Activated CD4-positive, alpha-beta memory T cell treated with anti-CD3 and anti-CD28 coated beads for 36 hours (primary cell): ENCODE measurements at regions not wholly inside any gene's neighbourhood (a gene's known extent, or its start where the extent isn't known, plus 50 kb on each side); places are given as distances from the start of the nearest gene placed in this dataset.

ENCODE experiments used
- CTCF ChIA-PET: fragments of 350-600 bp; sonication (Branson Sonifier 250); formaldehyde crosslinking; loops from one replicate; lab custom pipeline; 2021; ENCODE audit warnings: antibody characterized with exemption, inconsistent platforms; lab: Charles Lee
- POLR2A ChIA-PET: fragments of 350-600 bp; sonication (Branson Sonifier 250); formaldehyde crosslinking; loops from one replicate; lab custom pipeline; 2021; ENCODE audit warnings: antibody characterized with exemption; lab: Charles Lee
- DNase-seq: peaks from one replicate; pipeline ENCODE4 v3.0.0-alpha.2; 2020
- H3K27ac Mint-ChIP-seq: one replicate; pipeline ENCODE4 v1.8.0; 2021; ENCODE audit warnings: mixed read lengths
- H3K27me3 Mint-ChIP-seq: one replicate; pipeline ENCODE4 v1.8.0; 2021; ENCODE audit warnings: mixed read lengths
- H3K36me3 Mint-ChIP-seq: one replicate; pipeline ENCODE4 v1.8.0; 2021; ENCODE audit warnings: mixed read lengths
- H3K4me1 Mint-ChIP-seq: one replicate; pipeline ENCODE4 v1.8.0; 2021; ENCODE audit warnings: low read depth, mixed read lengths
- H3K4me3 Mint-ChIP-seq: one replicate; pipeline ENCODE4 v1.8.0; 2021; ENCODE audit warnings: mild to moderate bottlenecking, mixed read lengths
- H3K9me3 Mint-ChIP-seq: one replicate; pipeline ENCODE4 v1.8.0; 2021; ENCODE audit warnings: mixed read lengths
- intact Hi-C: fragments of 100-400 bp; cut with micrococcal nuclease; formaldehyde crosslinking; loops from one replicate; pipeline ENCODE4 v1.15.1; 2023

- Mint-ChIP-seq H3K9me3 (no peaks in the 10 kb centered on the region), H3K4me3 (no peak overlapping the region), H3K27ac (no peak overlapping the region), H3K27me3 (no peaks in the 10 kb centered on the region), H3K4me1 (no peaks in the 10 kb centered on the region), H3K36me3 (no peaks in the 10 kb centered on the region)
- DNase-seq: no peak
- intact Hi-C loops: no loop called here
- ChIA-PET CTCF (no interaction called here), POLR2A (no interaction called here)
Measured at GRCh38 chr6:92777146-92777740, 642.1 kb downstream of the EPHA7 start.

DNA sequence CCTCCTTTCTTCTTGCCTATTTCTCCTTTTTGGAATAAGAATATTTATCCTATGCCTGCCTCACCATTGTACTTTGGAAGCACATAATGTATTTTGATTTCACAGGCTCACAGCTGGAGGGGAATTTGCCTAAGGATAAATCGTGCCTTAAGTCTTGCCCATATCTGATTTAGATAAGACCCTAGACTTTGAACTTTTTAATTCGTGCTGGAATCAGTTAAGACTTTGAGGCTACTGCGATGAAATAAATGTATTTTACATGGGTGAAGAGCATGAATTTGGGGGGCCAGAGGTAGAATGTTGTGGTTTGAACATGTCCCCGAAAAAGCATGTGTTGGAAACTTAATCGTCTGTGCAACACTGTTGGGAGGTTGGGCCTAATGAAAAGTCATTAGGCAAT, 648.8 kb downstream of the EPHA7 start:
- H3K4me1 Mint-ChIP-seq: no peaks in the 10 kb centered on the region
- intact Hi-C loops: no loop called here
- no peaks in the 10 kb centered on the region for H3K27me3 Mint-ChIP-seq
- H3K9me3 Mint-ChIP-seq: peaks cover 4% of the 10 kb centered on the region
- DNase-seq: no peak
- ChIA-PET CTCF (no interaction called here), POLR2A (no interaction called here)
- H3K36me3 Mint-ChIP-seq: no peaks in the 10 kb centered on the region
- no peak overlapping the region for H3K4me3 Mint-ChIP-seq
- no peak overlapping the region for H3K27ac Mint-ChIP-seq

DNA sequence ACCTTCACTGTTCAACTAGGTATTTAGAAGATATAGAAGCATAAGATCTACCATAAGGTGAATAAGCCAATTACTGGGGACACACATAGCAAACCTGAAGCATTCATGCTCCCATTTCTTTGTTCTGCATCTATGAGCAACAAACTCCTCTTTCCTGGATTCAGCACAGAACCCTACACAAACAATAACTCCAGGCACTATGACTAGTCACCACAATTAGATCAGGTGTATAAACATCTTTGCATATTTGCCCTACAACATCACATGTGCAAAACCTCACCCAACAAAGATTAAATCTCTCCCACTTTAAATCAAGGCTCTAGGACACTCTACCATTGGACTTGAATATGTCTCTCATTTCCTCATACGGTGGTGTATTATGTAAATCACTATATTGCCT, 652.3 kb downstream of the EPHA7 start:
- no peak for DNase-seq
- Mint-ChIP-seq H3K27ac (no peak overlapping the region), H3K4me1 (no peaks in the 10 kb centered on the region), H3K4me3 (no peak overlapping the region), H3K9me3 (peaks cover 6% of the 10 kb centered on the region), H3K36me3 (no peaks in the 10 kb centered on the region), H3K27me3 (no peaks in the 10 kb centered on the region)
- POLR2A ChIA-PET: no interaction called here
- CTCF ChIA-PET: no interaction called here
- intact Hi-C loops: no loop called here

- no peaks in the 10 kb centered on the region for H3K36me3 Mint-ChIP-seq
- CTCF ChIA-PET: no interaction called here
- H3K27me3 Mint-ChIP-seq: no peaks in the 10 kb centered on the region
- POLR2A ChIA-PET: no interaction called here
- H3K4me1 Mint-ChIP-seq: no peaks in the 10 kb centered on the region
- no peak for DNase-seq
- peaks cover 5% of the 10 kb centered on the region for H3K9me3 Mint-ChIP-seq
- no peak overlapping the region for H3K4me3 Mint-ChIP-seq
- no peak overlapping the region for H3K27ac Mint-ChIP-seq
- intact Hi-C loops: no loop called here
Measured at GRCh38 chr6:92763680-92764079, 655.7 kb downstream of the EPHA7 start.

GRCh38 chr6:92763274-92763584, 656.1 kb downstream of the EPHA7 start:
- H3K36me3 Mint-ChIP-seq: no peaks in the 10 kb centered on the region
- H3K9me3 Mint-ChIP-seq: peaks cover 3% of the 10 kb centered on the region
- no peak overlapping the region for H3K4me3 Mint-ChIP-seq
- H3K4me1 Mint-ChIP-seq: no peaks in the 10 kb centered on the region
- DNase-seq: no peak
- no peaks in the 10 kb centered on the region for H3K27me3 Mint-ChIP-seq
- ChIA-PET POLR2A (no interaction called here), CTCF (no interaction called here)
- no peak overlapping the region for H3K27ac Mint-ChIP-seq
- intact Hi-C loops: no loop called here

- Mint-ChIP-seq H3K4me1 (no peaks in the 10 kb centered on the region), H3K9me3 (peaks cover 3% of the 10 kb centered on the region), H3K27me3 (no peaks in the 10 kb centered on the region), H3K4me3 (no peak overlapping the region), H3K36me3 (no peaks in the 10 kb centered on the region), H3K27ac (no peak overlapping the region)
- CTCF ChIA-PET: no interaction called here
- DNase-seq: no peak
- intact Hi-C loops: no loop called here
- POLR2A ChIA-PET: no interaction called here
Measured at GRCh38 chr6:92762443-92763273, 656.7 kb downstream of the EPHA7 start.

- H3K9me3 Mint-ChIP-seq: no peaks in the 10 kb centered on the region
- intact Hi-C loops: no loop called here
- no peak overlapping the region for H3K4me3 Mint-ChIP-seq
- no peaks in the 10 kb centered on the region for H3K27me3 Mint-ChIP-seq
- DNase-seq: no peak
- no peaks in the 10 kb centered on the region for H3K4me1 Mint-ChIP-seq
- CTCF ChIA-PET: no interaction called here
- H3K36me3 Mint-ChIP-seq: no peaks in the 10 kb centered on the region
- no peak overlapping the region for H3K27ac Mint-ChIP-seq
- POLR2A ChIA-PET: no interaction called here
Measured at GRCh38 chr6:92759178-92759577, 660.2 kb downstream of the EPHA7 start.

DNA sequence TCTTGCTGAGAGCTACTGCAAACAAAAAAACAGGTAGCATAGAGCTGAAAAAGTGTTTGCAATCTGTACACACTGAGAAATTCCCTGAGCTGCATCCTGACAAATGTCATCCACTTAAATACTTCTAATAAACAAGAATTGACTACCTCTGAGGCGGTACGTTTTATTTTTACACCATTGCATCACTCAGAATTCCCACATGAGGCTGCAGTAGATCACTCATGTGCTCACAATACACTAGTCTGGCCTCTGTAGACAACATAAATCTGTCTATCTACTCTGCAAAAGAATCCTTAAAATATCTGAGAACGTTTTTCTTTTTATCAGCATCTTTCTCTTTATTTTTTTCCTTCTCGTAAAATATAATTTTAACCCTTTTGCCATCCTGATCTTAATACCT, 661.4 kb downstream of the EPHA7 start:
- no peak for DNase-seq
- Mint-ChIP-seq H3K4me1 (no peaks in the 10 kb centered on the region), H3K4me3 (no peak overlapping the region), H3K9me3 (peaks cover 6% of the 10 kb centered on the region), H3K36me3 (no peaks in the 10 kb centered on the region), H3K27ac (no peak overlapping the region), H3K27me3 (no peaks in the 10 kb centered on the region)
- ChIA-PET CTCF (no interaction called here), POLR2A (no interaction called here)
- intact Hi-C loops: no loop called here

GRCh38 chr6:92756912-92757311, 662.4 kb downstream of the EPHA7 start:
- CTCF ChIA-PET: no interaction called here
- H3K27ac Mint-ChIP-seq: no peak overlapping the region
- H3K4me1 Mint-ChIP-seq: no peaks in the 10 kb centered on the region
- DNase-seq: no peak
- POLR2A ChIA-PET: no interaction called here
- no peaks in the 10 kb centered on the region for H3K27me3 Mint-ChIP-seq
- no peak overlapping the region for H3K4me3 Mint-ChIP-seq
- H3K9me3 Mint-ChIP-seq: peaks cover 16% of the 10 kb centered on the region
- intact Hi-C loops: no loop called here
- H3K36me3 Mint-ChIP-seq: no peaks in the 10 kb centered on the region

DNA sequence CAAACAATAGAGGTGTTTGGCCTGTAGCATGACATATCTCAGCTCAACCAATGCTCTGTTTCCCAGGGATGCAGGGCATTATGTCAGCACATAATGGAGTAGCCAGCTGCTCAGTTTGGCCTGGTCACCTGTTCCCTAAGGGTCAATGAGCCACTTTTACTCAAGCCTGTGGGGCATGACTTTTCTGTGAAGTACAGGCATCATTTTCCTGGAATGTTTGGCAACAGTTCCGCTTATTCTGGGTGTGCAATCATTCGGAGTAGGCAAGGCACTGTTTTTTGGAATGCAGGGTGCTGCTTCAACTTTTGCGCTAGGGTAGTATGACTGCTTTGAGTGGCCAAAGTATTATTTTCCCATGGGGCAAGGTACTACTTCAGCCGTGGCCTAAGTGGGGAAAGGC, 665.4 kb downstream of the EPHA7 start:
- H3K27ac Mint-ChIP-seq: no peak overlapping the region
- no peaks in the 10 kb centered on the region for H3K4me1 Mint-ChIP-seq
- no peak overlapping the region for H3K4me3 Mint-ChIP-seq
- DNase-seq: no peak
- CTCF ChIA-PET: no interaction called here
- POLR2A ChIA-PET: no interaction called here
- H3K36me3 Mint-ChIP-seq: no peaks in the 10 kb centered on the region
- H3K9me3 Mint-ChIP-seq: peaks cover 22% of the 10 kb centered on the region
- no peaks in the 10 kb centered on the region for H3K27me3 Mint-ChIP-seq
- intact Hi-C loops: no loop called here

- CTCF ChIA-PET: no interaction called here
- Mint-ChIP-seq H3K4me3 (no peak overlapping the region), H3K9me3 (peaks cover 22% of the 10 kb centered on the region), H3K36me3 (no peaks in the 10 kb centered on the region), H3K4me1 (no peaks in the 10 kb centered on the region), H3K27ac (no peak overlapping the region), H3K27me3 (no peaks in the 10 kb centered on the region)
- POLR2A ChIA-PET: no interaction called here
- intact Hi-C loops: no loop called here
- no peak for DNase-seq
Measured at GRCh38 chr6:92752114-92752513, 667.2 kb downstream of the EPHA7 start.

DNA sequence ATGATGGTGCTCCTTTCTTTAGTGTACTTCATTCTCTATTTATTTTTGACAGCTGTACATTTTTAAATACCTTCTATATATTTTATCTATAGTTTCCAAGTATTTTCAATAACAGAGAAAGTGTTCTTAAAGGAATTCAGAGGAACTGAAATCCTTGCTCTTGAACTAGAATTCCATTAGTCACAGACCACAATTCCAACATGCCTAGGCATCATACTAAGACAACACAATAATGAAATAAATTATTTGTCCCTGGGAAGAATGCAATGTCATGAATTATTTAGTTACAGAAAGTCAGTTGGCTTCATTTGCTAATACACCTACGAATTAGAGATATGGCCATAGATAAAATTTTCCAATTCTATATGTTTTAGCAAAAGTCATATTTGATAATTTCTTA, 671.2 kb downstream of the EPHA7 start:
- H3K4me3 Mint-ChIP-seq: no peak overlapping the region
- H3K27ac Mint-ChIP-seq: no peak overlapping the region
- no peaks in the 10 kb centered on the region for H3K4me1 Mint-ChIP-seq
- ChIA-PET POLR2A (no interaction called here), CTCF (no interaction called here)
- DNase-seq: no peak
- H3K36me3 Mint-ChIP-seq: no peaks in the 10 kb centered on the region
- no peaks in the 10 kb centered on the region for H3K27me3 Mint-ChIP-seq
- peaks cover 18% of the 10 kb centered on the region for H3K9me3 Mint-ChIP-seq
- intact Hi-C loops: no loop called here

- Mint-ChIP-seq H3K36me3 (no peaks in the 10 kb centered on the region), H3K27ac (no peak overlapping the region), H3K4me3 (no peak overlapping the region), H3K27me3 (no peaks in the 10 kb centered on the region), H3K4me1 (no peaks in the 10 kb centered on the region), H3K9me3 (peaks cover 7% of the 10 kb centered on the region)
- POLR2A ChIA-PET: no interaction called here
- no peak for DNase-seq
- intact Hi-C loops: no loop called here
- CTCF ChIA-PET: no interaction called here
Measured at GRCh38 chr6:92737983-92738382, 681.4 kb downstream of the EPHA7 start.
